ENCODE measurements at regions not wholly inside any gene's neighbourhood (a gene's known extent, or its start where the extent isn't known, plus 50 kb on each side); places are given as distances from the start of the nearest gene placed in this dataset.

- Histone ChIP-seq H4K20me1 (ENCODE audit: control insufficient read depth, insufficient read depth, low read length, poor library complexity, severe bottlenecking) (no peaks in the 10 kb centered on the region), H3K9ac (ENCODE audit: low read length) (no peak overlapping the region), H3K79me2 (ENCODE audit: control insufficient read depth, insufficient read depth, low read length) (no peaks in the 10 kb centered on the region), H3K36me3 (replicated peaks in 1 of 2; ENCODE audit: control extremely low read depth in 1 of 2, control insufficient read depth in 1 of 2, extremely low read depth in 1 of 2, insufficient read depth in 2 of 2, low read length in 1 of 2) (no peaks in the 10 kb centered on the region), H3K4me3 (ENCODE audit: control extremely low read depth in 1 of 5, extremely low read depth in 1 of 5, insufficient read depth in 1 of 5, low read depth in 2 of 5, low read length in 4 of 5) (no peak overlapping the region), H2AFZ (ENCODE audit: insufficient read depth, low read depth, low read length, poor library complexity, severe bottlenecking) (no peak overlapping the region), H3K4me1 (ENCODE audit: control insufficient read depth in 2 of 2, insufficient read depth in 2 of 2, low read length in 2 of 2) (no peaks in the 10 kb centered on the region), H3K9me3 (ENCODE audit: control extremely low read depth in 1 of 3, control insufficient read depth in 2 of 3, insufficient read depth in 1 of 3, low read length in 2 of 3) (peaks cover 0 to 4% (median 0%) of the 10 kb centered on the region in 3 donors), H3K27ac (ENCODE audit: low read length in 2 of 2) (no peak overlapping the region), H3K4me2 (replicated peaks; ENCODE audit: low read depth, low read length, poor library complexity, severe bottlenecking) (no peak overlapping the region), H3K27me3 (replicated peaks in 1 of 4; ENCODE audit: control extremely low read depth in 1 of 4, control insufficient read depth in 3 of 4, insufficient read depth in 4 of 4, low read length in 3 of 4) (peaks cover 0 to 22% (median 4%) of the 10 kb centered on the region in 4 experiments)
- ATAC-seq (ENCODE audit: low read depth), result no peak
- Mint-ChIP-seq H3K9me3 (ENCODE audit: insufficient read depth) (no peaks in the 10 kb centered on the region), H3K4me3 (no peak overlapping the region), H3K27me3 (peaks cover 47% of the 10 kb centered on the region), H3K4me1 (no peaks in the 10 kb centered on the region), H3K27ac (no peak overlapping the region)
- intact Hi-C loops (cut with micrococcal nuclease), result no loop called here
- 96% methylated on average over 4 of the region's 5 CpGs for WGBS (ENCODE audit: insufficient coverage)
- DNase-seq, result no peak
- ChIA-PET POLR2A (no interaction called here), CTCF (interaction anchor here (1.1 kb wide), 1 partner anchor 9 kb away, joined by 3 read pairs; no protein-coding TSS in a partner anchor)
- TF ChIP-seq, protein P1, sequence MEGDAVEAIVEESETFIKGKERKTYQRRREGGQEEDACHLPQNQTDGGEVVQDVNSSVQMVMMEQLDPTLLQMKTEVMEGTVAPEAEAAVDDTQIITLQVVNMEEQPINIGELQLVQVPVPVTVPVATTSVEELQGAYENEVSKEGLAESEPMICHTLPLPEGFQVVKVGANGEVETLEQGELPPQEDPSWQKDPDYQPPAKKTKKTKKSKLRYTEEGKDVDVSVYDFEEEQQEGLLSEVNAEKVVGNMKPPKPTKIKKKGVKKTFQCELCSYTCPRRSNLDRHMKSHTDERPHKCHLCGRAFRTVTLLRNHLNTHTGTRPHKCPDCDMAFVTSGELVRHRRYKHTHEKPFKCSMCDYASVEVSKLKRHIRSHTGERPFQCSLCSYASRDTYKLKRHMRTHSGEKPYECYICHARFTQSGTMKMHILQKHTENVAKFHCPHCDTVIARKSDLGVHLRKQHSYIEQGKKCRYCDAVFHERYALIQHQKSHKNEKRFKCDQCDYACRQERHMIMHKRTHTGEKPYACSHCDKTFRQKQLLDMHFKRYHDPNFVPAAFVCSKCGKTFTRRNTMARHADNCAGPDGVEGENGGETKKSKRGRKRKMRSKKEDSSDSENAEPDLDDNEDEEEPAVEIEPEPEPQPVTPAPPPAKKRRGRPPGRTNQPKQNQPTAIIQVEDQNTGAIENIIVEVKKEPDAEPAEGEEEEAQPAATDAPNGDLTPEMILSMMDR (IDR thresholded peaks at IDR 0.05), result no peak
Measured at GRCh38 chr6:165855856-165856255, 192.8 kb upstream of the PDE10A start.

DNA sequence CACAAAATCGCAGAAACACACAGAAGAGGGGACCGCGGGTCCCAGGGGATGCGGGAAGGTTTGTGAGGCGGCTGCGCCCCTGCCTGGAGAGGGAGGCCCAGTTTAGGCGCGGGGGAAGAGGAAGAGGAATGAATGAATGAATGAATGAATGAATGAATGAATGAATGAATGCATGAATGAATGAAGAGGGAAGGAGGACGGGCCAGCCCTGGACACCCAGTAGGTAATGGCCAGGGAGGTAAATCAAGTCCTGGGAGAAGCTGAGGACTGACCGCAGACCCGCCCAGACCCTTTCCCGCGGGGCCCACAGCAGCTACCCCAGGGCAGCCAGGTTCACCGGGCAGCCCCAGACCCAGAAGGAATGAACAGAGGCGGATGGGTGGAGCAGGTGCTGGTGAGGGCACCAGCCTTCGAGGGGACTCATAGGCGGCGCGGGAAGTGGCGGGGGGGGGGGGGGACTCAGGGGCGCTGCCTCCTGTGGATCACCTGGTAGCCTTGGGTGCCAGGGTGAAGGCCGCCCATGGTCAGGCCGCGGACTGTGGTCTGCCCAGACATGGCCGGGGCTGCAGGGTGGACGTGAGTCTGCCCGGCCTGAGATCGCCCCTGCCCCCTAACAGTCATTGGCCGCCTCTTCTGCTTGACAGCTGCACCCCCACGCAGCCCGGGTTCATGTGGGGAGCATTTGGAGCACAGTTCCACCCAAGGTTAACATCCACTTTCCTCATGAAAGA, 192.0 kb upstream of the PDE10A start:
- Histone ChIP-seq H3K36me3 (replicated peaks in 1 of 2; ENCODE audit: control extremely low read depth in 1 of 2, control insufficient read depth in 1 of 2, extremely low read depth in 1 of 2, insufficient read depth in 2 of 2, low read length in 1 of 2) (no peaks in the 10 kb centered on the region), H4K20me1 (ENCODE audit: control insufficient read depth, insufficient read depth, low read length, poor library complexity, severe bottlenecking) (no peaks in the 10 kb centered on the region), H3K27me3 (replicated peaks in 1 of 4; ENCODE audit: control extremely low read depth in 1 of 4, control insufficient read depth in 3 of 4, insufficient read depth in 4 of 4, low read length in 3 of 4) (peaks cover 0 to 26% (median 6%) of the 10 kb centered on the region in 4 experiments), H3K9ac (ENCODE audit: low read length) (no peak overlapping the region), H2AFZ (ENCODE audit: insufficient read depth, low read depth, low read length, poor library complexity, severe bottlenecking) (no peak overlapping the region), H3K9me3 (ENCODE audit: control extremely low read depth in 1 of 3, control insufficient read depth in 2 of 3, insufficient read depth in 1 of 3, low read length in 2 of 3) (peaks cover 0 to 6% (median 0%) of the 10 kb centered on the region in 3 donors), H3K4me2 (replicated peaks; ENCODE audit: low read depth, low read length, poor library complexity, severe bottlenecking) (no peak overlapping the region), H3K4me3 (ENCODE audit: control extremely low read depth in 1 of 5, extremely low read depth in 1 of 5, insufficient read depth in 1 of 5, low read depth in 2 of 5, low read length in 4 of 5) (no peak overlapping the region), H3K27ac (ENCODE audit: low read length in 2 of 2) (no peak overlapping the region), H3K4me1 (ENCODE audit: control insufficient read depth in 2 of 2, insufficient read depth in 2 of 2, low read length in 2 of 2) (peaks cover 0 to 3% of the 10 kb centered on the region in 2 donors), H3K79me2 (ENCODE audit: control insufficient read depth, insufficient read depth, low read length) (no peaks in the 10 kb centered on the region)
- H3K27me3 Mint-ChIP-seq, result peaks cover 52% of the 10 kb centered on the region
- ATAC-seq (ENCODE audit: low read depth) (no peak), DNase-seq (no peak)
- ChIA-PET POLR2A (no interaction called here), CTCF (no interaction called here)
- H3K27ac Mint-ChIP-seq, result no peak overlapping the region
- H3K4me3 Mint-ChIP-seq, result no peak overlapping the region
- WGBS (ENCODE audit: insufficient coverage), result 73% methylated on average over 27 of the region's 31 CpGs
- H3K9me3 Mint-ChIP-seq (ENCODE audit: insufficient read depth), result no peaks in the 10 kb centered on the region
- intact Hi-C loops (cut with micrococcal nuclease), result no loop called here
- TF ChIP-seq EZH2 (IDR thresholded peaks at IDR 0.05; ENCODE audit: borderline replicate concordance, insufficient read depth, low read depth, low read length, poor library complexity, severe bottlenecking), result no peak
- TF ChIP-seq, protein P1 (IDR thresholded peaks at IDR 0.05), result no peak
- H3K4me1 Mint-ChIP-seq, result no peaks in the 10 kb centered on the region

All from B cell (primary cell).